Spleen (tissue), 7 donors: ENCODE measurements at regions not wholly inside any gene's neighbourhood (a gene's known extent, or its start where the extent isn't known, plus 50 kb on each side); places are given as distances from the start of the nearest gene placed in this dataset.

Experiments
- CTCF ChIP-seq, 11 experiments: fragments of 200-600 bp in 7 of 11; fragments of 450-650 bp in 4 of 11; sonication (generic) in 4 of 11; IDR thresholded peaks in 8 of 11; conservative IDR thresholded peaks in 3 of 11; 1 replicate in 7 of 11; 2 replicates in 4 of 11; pipeline versions ENCODE4 v1.4.0 to v1.8.0; 2016 to 2021; ENCODE audit warnings: antibody characterized with exemption in 11 of 11, inconsistent platforms in 4 of 11, mild to moderate bottlenecking in 1 of 11
- POLR2A ChIP-seq, 3 donors: fragments of 450-650 bp; IDR thresholded peaks; one replicate each; pipeline ENCODE4 v1.5.1; 2017; ENCODE audit warnings: antibody characterized with exemption in 3 of 3, mild to moderate bottlenecking in 1 of 3
- POLR2AphosphoS5 ChIP-seq, 3 donors: sonication (generic); formaldehyde crosslinking; IDR thresholded peaks; one replicate each; pipeline ENCODE4 v1.5.1; 2017; ENCODE audit warnings: antibody characterized with exemption in 3 of 3
- donor health status: DM: no; HTN: no; CAD: no; lungs with moderate emphysema.
- donor health status: DM: no; HTN: no; CAD: no.
- donor health status: DM: no; HTN: no; CAD: no.

GRCh38 chr12:107444771-107445170 is 240.8 kb upstream of the PWP1 start:
- TF ChIP-seq POLR2A (IDR thresholded peaks at IDR 0.05) (no peak), POLR2AphosphoS5 (IDR thresholded peaks at IDR 0.05) (no peak), CTCF (IDR thresholded peaks at IDR 0.05 in 8 of 11, conservative IDR thresholded peaks at IDR 0.05 in 3 of 11) (no peak)
